Hypothalamus (tissue), 51 donors: ENCODE measurements at regions not wholly inside any gene's neighbourhood (a gene's known extent, or its start where the extent isn't known, plus 50 kb on each side); places are given as distances from the start of the nearest gene placed in this dataset.

Source experiments
- DNase-seq, 51 donors: peaks; one replicate each; lab custom pipeline; 2025; lab: John Stamatoyannopoulos, UW

GRCh38 chr1:56060906-56061305 lies 518.5 kb downstream of the PLPP3 start:
- DNase-seq, result no peak

- no peak for DNase-seq
Measured at GRCh38 chr1:56057466-56058405, 521.6 kb downstream of the PLPP3 start.

GRCh38 chr1:56056438-56057287 lies 522.7 kb downstream of the PLPP3 start:
- DNase-seq, result no peak

GRCh38 chr1:56054959-56055358 lies 524.4 kb downstream of the PLPP3 start:
- DNase-seq, result no peak

- no peak for DNase-seq
Measured at GRCh38 chr1:56052041-56052440, 527.3 kb downstream of the PLPP3 start.

GRCh38 chr1:56050911-56051310 lies 528.5 kb downstream of the PLPP3 start:
- no peak for DNase-seq

GRCh38 chr1:56045477-56045876 lies 533.9 kb downstream of the PLPP3 start:
- DNase-seq, result no peak

GRCh38 chr1:56045062-56045461 lies 534.3 kb downstream of the PLPP3 start:
- DNase-seq, result no peak

- DNase-seq, result no peak
Measured at GRCh38 chr1:56036479-56036878, 542.9 kb downstream of the PLPP3 start.

GRCh38 chr1:56034847-56035481 lies 544.4 kb downstream of the PLPP3 start:
- DNase-seq, result no peak

GRCh38 chr1:56034222-56034621 lies 545.1 kb downstream of the PLPP3 start:
- DNase-seq, result no peak

GRCh38 chr1:56033321-56034037 lies 545.9 kb downstream of the PLPP3 start:
- no peak for DNase-seq

- no peak for DNase-seq
Measured at GRCh38 chr1:56032096-56032676, 547.2 kb downstream of the PLPP3 start.

GRCh38 chr1:56031001-56031400 lies 548.4 kb downstream of the PLPP3 start:
- DNase-seq, result no peak

GRCh38 chr1:56029319-56030003 lies 549.9 kb downstream of the PLPP3 start:
- DNase-seq, result no peak

- no peak for DNase-seq
Measured at GRCh38 chr1:56028911-56029310, 550.5 kb downstream of the PLPP3 start.

GRCh38 chr1:56028244-56028643 lies 551.1 kb downstream of the PLPP3 start:
- DNase-seq, result no peak

GRCh38 chr1:56025942-56026341 lies 553.4 kb downstream of the PLPP3 start:
- DNase-seq, result no peak

- DNase-seq, result no peak
Measured at GRCh38 chr1:56024155-56024554, 555.2 kb downstream of the PLPP3 start.
